ENCODE measurements at regions not wholly inside any gene's neighbourhood (a gene's known extent, or its start where the extent isn't known, plus 50 kb on each side); places are given as distances from the start of the nearest gene placed in this dataset.
"Not testable (repeated sequence)": the region's sequence is repeated elsewhere in the genome, so short reads cannot be mapped to it uniquely, and the experiment has no call there.

DNA sequence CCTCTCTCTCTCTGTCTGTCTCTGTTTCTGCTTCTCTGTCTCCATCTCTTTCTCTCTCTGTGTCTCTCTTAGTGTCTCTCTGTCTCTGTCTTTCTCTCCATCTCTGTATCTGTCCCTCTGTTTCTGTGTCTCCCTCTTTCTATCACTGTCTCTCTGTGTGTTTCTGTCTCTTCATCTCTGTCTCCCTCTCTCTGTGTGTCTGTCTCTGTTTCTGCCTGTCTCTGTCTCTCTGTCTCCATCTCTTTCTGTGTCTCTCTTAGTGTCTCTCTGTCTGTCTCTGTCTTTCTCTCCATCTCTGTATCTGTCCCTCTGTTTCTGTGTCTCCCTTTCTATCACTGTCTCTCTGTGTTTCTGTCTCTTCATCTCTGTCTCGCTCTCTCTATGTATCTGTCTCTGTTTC is 125.4 kb upstream of the TPTE start:
- not testable (repeated sequence) for TF ChIP-seq EP300 (IDR thresholded peaks at IDR 0.05; ENCODE audit: low read length); CBFB (CRISPR knock-in tag; IDR thresholded peaks at IDR 0.05); RHOXF2B (CRISPR knock-in tag; conservative IDR thresholded peaks at IDR 0.05); HDAC1 (IDR thresholded peaks at IDR 0.05)
- TF ChIP-seq, protein P1, sequence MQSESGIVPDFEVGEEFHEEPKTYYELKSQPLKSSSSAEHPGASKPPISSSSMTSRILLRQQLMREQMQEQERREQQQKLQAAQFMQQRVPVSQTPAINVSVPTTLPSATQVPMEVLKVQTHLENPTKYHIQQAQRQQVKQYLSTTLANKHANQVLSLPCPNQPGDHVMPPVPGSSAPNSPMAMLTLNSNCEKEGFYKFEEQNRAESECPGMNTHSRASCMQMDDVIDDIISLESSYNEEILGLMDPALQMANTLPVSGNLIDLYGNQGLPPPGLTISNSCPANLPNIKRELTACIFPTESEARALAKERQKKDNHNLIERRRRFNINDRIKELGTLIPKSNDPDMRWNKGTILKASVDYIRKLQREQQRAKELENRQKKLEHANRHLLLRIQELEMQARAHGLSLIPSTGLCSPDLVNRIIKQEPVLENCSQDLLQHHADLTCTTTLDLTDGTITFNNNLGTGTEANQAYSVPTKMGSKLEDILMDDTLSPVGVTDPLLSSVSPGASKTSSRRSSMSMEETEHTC (IDR thresholded peaks at IDR 0.05), result not testable (repeated sequence)
- TF ChIP-seq, protein P2, sequence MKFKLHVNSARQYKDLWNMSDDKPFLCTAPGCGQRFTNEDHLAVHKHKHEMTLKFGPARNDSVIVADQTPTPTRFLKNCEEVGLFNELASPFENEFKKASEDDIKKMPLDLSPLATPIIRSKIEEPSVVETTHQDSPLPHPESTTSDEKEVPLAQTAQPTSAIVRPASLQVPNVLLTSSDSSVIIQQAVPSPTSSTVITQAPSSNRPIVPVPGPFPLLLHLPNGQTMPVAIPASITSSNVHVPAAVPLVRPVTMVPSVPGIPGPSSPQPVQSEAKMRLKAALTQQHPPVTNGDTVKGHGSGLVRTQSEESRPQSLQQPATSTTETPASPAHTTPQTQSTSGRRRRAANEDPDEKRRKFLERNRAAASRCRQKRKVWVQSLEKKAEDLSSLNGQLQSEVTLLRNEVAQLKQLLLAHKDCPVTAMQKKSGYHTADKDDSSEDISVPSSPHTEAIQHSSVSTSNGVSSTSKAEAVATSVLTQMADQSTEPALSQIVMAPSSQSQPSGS (CRISPR knock-in tag; IDR thresholded peaks at IDR 0.05), result not testable (repeated sequence)
